HEK293 (cell line): ENCODE measurements at regions not wholly inside any gene's neighbourhood (a gene's known extent, or its start where the extent isn't known, plus 50 kb on each side); places are given as distances from the start of the nearest gene placed in this dataset.
A peak's percentile ranks its signal among the peaks of the same experiment; 100 is the strongest.

Source experiments
- CTCF ChIA-PET: fragments of 350-600 bp; formaldehyde crosslinking; extraction: SDS; loops from one replicate; lab custom pipeline; 2021; ENCODE audit warnings: antibody characterized with exemption; lab: Yijun Ruan, JAX
- POLR2A ChIA-PET: fragments of 300-600 bp; formaldehyde crosslinking; extraction: SDS; loops from one replicate; lab custom pipeline; 2020; ENCODE audit warnings: antibody characterized with exemption, inconsistent platforms; lab: Yijun Ruan, JAX
- H3K27ac ChIP-seq: fragments of 200-500 bp; sonication (Bioruptor generic); 2 replicates; pipeline ENCODE4 v1.5.1; 2014; ENCODE audit warnings: low read depth, low read length, control low read depth, inconsistent platforms; ENCODE audit errors: extremely low read depth
- H3K36me3 ChIP-seq, 2 experiments: fragments of 200-500 bp in 1 of 2; sonication (Bioruptor generic) in 1 of 2; 1 replicate in 1 of 2; 2 replicates in 1 of 2; pipeline ENCODE4 v1.5.1; 2014 to 2017; ENCODE audit warnings: inconsistent platforms in 2 of 2, low read length in 2 of 2; ENCODE audit not compliant: control insufficient read depth in 2 of 2, insufficient read depth in 1 of 2
- H3K4me1 ChIP-seq: fragments of 200-500 bp; sonication (Bioruptor generic); 2 replicates; pipeline ENCODE4 v1.5.1; 2014; ENCODE audit warnings: mild to moderate bottlenecking, low read length, inconsistent platforms; ENCODE audit not compliant: control insufficient read depth, insufficient read depth
- H3K4me3 ChIP-seq: 2 replicates; pipeline ENCODE4 v1.5.1; 2011; ENCODE audit warnings: low read depth, mild to moderate bottlenecking, control low read depth, low read length, moderate library complexity
- H3K9me3 ChIP-seq: fragments of 200-500 bp; sonication (Bioruptor generic); 2 replicates; pipeline ENCODE4 v1.5.1; 2014; ENCODE audit warnings: low read depth, low read length, inconsistent platforms; ENCODE audit not compliant: control insufficient read depth, insufficient read depth
- CTCF ChIP-seq: fragments of 450-650 bp; formaldehyde crosslinking; IDR thresholded peaks from 2 replicates; pipeline ENCODE4 v1.5.1; 2016; ENCODE audit warnings: missing biosample characterization, missing genetic modification characterization
- KLF1 ChIP-seq: fragments of 450-650 bp; formaldehyde crosslinking; IDR thresholded peaks from 2 replicates; pipeline ENCODE4 v1.5.1; 2016; ENCODE audit warnings: missing biosample characterization, missing genetic modification characterization
- KLF7 ChIP-seq: fragments of 450-650 bp; formaldehyde crosslinking; IDR thresholded peaks from 2 replicates; pipeline ENCODE4 v1.5.1; 2016; ENCODE audit warnings: missing biosample characterization, missing genetic modification characterization, borderline replicate concordance
- PRDM6 ChIP-seq: fragments of 450-650 bp; formaldehyde crosslinking; IDR thresholded peaks from 2 replicates; pipeline ENCODE4 v1.5.1; 2017; ENCODE audit warnings: missing biosample characterization, missing genetic modification characterization
- SCRT1 ChIP-seq: fragments of 450-650 bp; formaldehyde crosslinking; IDR thresholded peaks from 2 replicates; pipeline ENCODE4 v1.5.1; 2016; ENCODE audit warnings: missing biosample characterization, missing genetic modification characterization, borderline replicate concordance
- SCRT2 ChIP-seq: fragments of 450-650 bp; formaldehyde crosslinking; IDR thresholded peaks from 2 replicates; pipeline ENCODE4 v1.5.1; 2016; ENCODE audit warnings: missing biosample characterization, missing genetic modification characterization
- ZBTB48 ChIP-seq: fragments of 450-650 bp; formaldehyde crosslinking; IDR thresholded peaks from 2 replicates; pipeline ENCODE4 v1.5.1; 2016; ENCODE audit warnings: missing biosample characterization, missing genetic modification characterization
- ZNF114 ChIP-seq: fragments of 450-650 bp; formaldehyde crosslinking; IDR thresholded peaks from 2 replicates; pipeline ENCODE4 v1.5.0; 2017; ENCODE audit warnings: missing biosample characterization, missing genetic modification characterization
- ZNF169 ChIP-seq: fragments of 450-650 bp; formaldehyde crosslinking; IDR thresholded peaks from 2 replicates; pipeline ENCODE4 v1.5.1; 2016; ENCODE audit warnings: missing biosample characterization, missing genetic modification characterization
- ZNF175 ChIP-seq: fragments of 450-650 bp; formaldehyde crosslinking; IDR thresholded peaks from 2 replicates; pipeline ENCODE4 v1.5.1; 2016; ENCODE audit warnings: missing biosample characterization, missing genetic modification characterization
- ZNF354C ChIP-seq: fragments of 450-650 bp; formaldehyde crosslinking; IDR thresholded peaks from 2 replicates; pipeline ENCODE4 v1.5.1; 2016; ENCODE audit warnings: missing biosample characterization, missing genetic modification characterization, low read depth, borderline replicate concordance
- ZNF394 ChIP-seq: fragments of 450-650 bp; formaldehyde crosslinking; IDR thresholded peaks from 2 replicates; pipeline ENCODE4 v1.5.1; 2016; ENCODE audit warnings: missing biosample characterization, missing genetic modification characterization, mild to moderate bottlenecking, moderate library complexity, borderline replicate concordance
- ZNF514 ChIP-seq: fragments of 450-650 bp; formaldehyde crosslinking; IDR thresholded peaks from 2 replicates; pipeline ENCODE4 v1.5.1; 2016; ENCODE audit warnings: missing biosample characterization, missing genetic modification characterization
- ZNF518A ChIP-seq: fragments of 450-650 bp; formaldehyde crosslinking; conservative IDR thresholded peaks from 2 replicates; pipeline ENCODE4 v1.5.1; 2016; ENCODE audit warnings: low read depth, missing biosample characterization, missing genetic modification characterization
- ZNF610 ChIP-seq: fragments of 450-650 bp; formaldehyde crosslinking; IDR thresholded peaks from 2 replicates; pipeline ENCODE4 v1.5.1; 2016; ENCODE audit warnings: missing biosample characterization, missing genetic modification characterization, borderline replicate concordance
- TF ChIP-seq, protein P1 (sequence below): fragments of 450-650 bp; formaldehyde crosslinking; IDR thresholded peaks from 2 replicates; pipeline ENCODE4 v1.5.1; 2016; ENCODE audit warnings: missing biosample characterization, missing genetic modification characterization

DNA sequence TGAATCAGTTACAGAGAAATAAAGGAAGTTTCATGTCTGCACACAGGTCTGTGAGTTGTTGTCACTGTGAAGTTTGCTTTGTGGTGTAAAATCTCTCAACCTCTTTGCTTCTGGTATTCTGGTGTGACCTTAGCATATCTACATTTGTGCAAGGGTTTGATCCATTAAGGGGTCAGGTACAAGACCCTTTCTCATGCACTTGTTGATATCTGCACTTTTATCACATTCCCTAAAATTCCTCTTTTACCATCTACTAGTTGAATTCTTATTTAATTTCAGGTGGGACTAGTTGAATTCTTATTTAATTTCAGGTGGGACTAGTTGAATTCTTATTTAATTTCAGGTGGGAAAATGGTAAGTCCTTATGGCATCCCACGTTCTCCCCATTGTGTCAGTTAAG is 306.7 kb upstream of the ZNF608 start:
- Histone ChIP-seq H3K36me3 (no peaks in the 10 kb centered on the region), H3K9me3 (no peaks in the 10 kb centered on the region), H3K4me3 (no peak overlapping the region), H3K27ac (no peak overlapping the region), H3K4me1 (peaks cover 15% of the 10 kb centered on the region)
- CTCF ChIA-PET, result no interaction called here
- POLR2A ChIA-PET, result no interaction called here
- TF ChIP-seq ZBTB48, result 0 out of 2 replicates have a peak, but pooled peaks have one; percentile 16
- 0 out of 2 replicates have a peak, but pooled peaks have one; percentile 31 for TF ChIP-seq SCRT1 (tag by site-specific recombination)
- TF ChIP-seq SCRT2 (tag by site-specific recombination), result 0 out of 2 replicates have a peak, but pooled peaks have one; percentile 29
- TF ChIP-seq, protein P1, sequence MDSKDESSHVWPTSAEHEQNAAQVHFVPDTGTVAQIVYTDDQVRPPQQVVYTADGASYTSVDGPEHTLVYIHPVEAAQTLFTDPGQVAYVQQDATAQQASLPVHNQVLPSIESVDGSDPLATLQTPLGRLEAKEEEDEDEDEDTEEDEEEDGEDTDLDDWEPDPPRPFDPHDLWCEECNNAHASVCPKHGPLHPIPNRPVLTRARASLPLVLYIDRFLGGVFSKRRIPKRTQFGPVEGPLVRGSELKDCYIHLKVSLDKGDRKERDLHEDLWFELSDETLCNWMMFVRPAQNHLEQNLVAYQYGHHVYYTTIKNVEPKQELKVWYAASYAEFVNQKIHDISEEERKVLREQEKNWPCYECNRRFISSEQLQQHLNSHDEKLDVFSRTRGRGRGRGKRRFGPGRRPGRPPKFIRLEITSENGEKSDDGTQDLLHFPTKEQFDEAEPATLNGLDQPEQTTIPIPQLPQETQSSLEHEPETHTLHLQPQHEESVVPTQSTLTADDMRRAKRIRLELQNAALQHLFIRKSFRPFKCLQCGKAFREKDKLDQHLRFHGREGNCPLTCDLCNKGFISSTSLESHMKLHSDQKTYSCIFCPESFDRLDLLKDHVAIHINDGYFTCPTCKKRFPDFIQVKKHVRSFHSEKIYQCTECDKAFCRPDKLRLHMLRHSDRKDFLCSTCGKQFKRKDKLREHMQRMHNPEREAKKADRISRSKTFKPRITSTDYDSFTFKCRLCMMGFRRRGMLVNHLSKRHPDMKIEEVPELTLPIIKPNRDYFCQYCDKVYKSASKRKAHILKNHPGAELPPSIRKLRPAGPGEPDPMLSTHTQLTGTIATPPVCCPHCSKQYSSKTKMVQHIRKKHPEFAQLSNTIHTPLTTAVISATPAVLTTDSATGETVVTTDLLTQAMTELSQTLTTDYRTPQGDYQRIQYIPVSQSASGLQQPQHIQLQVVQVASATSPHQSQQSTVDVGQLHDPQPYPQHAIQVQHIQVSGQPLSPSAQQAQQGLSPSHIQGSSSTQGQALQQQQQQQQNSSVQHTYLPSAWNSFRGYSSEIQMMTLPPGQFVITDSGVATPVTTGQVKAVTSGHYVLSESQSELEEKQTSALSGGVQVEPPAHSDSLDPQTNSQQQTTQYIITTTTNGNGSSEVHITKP (tag by site-specific recombination), result no peak

DNA sequence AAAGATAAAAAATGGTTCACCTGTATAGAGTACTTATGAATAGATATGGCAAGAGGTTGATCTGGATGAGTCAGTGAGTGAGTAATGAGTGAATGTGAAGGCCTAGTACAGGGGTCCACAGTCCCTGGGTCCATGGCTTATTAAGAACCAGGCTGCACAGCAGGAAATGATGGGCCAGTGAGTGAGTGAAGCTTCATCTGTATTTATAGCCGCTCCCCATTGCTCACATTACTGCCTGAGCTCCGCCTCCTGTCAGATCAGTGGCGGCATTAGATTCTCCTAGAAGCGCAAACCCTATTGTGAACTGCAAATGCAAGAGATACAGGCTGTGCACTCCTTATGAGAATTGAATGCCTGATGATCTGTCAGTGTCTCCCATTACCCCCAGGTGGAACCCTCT is 307.7 kb upstream of the ZNF608 start:
- Histone ChIP-seq H3K4me1 (peaks cover 25% of the 10 kb centered on the region), H3K9me3 (no peaks in the 10 kb centered on the region), H3K4me3 (no peak overlapping the region), H3K36me3 (no peaks in the 10 kb centered on the region), H3K27ac (no peak overlapping the region)
- CTCF ChIA-PET, result no interaction called here
- POLR2A ChIA-PET, result no interaction called here
- no peak for TF ChIP-seq ZNF394 (tag by site-specific recombination)
- TF ChIP-seq ZNF610 (tag by site-specific recombination), result peak; percentile 98
- TF ChIP-seq KLF1 (tag by site-specific recombination), result no peak
- TF ChIP-seq ZNF169, result no peak
- no peak for TF ChIP-seq ZNF514
- TF ChIP-seq CTCF (tag by site-specific recombination), result peak; percentile 21; the same call in 1 of the 2 replicates
- no peak for TF ChIP-seq KLF7 (tag by site-specific recombination)

DNA sequence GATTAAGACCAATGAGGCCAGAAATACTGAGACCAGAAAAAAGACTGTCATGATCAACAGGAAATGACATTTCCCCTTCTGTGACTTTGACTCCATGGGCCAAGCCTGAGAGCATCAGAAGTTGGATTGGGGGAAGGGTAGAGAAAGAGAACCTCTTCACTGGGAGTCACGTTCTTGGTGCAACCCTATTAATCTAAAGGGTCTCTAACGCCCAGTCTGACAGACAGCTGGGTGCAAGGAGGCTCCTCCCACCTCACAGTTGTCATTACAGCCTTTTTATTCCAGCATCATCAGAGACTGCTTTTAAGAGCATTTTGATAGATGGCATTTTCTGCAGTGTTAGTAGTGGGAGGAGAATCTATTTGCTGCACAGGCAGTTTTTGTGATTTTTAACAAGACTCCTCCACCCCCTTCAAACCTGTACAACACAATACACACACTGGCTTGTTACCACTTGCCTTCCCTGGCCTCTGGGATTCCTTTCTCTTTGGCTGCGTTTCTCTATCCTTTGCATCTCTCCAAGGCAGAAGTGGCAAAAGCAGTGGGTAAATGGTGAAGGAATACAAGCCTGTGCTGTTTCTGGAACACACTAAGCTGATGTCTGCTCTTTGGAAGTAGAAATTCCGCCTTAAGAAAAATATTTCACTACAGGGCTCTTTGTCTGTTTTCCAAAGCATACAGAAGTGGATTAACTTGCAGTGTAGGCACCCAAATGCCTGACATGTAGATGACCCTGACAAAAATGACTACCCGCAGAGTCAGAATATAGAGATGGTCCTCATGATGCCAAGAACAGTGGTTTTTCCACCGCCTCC is 310.4 kb upstream of the ZNF608 start:
- Histone ChIP-seq H3K36me3 (no peaks in the 10 kb centered on the region), H3K9me3 (no peaks in the 10 kb centered on the region), H3K27ac (no peak overlapping the region), H3K4me1 (peaks cover 28% of the 10 kb centered on the region), H3K4me3 (no peak overlapping the region)
- CTCF ChIA-PET, result interaction anchor here (0.8 kb wide), 1 partner anchor 142 kb away, joined by 3 read pairs; no protein-coding TSS in a partner anchor
- POLR2A ChIA-PET, result no interaction called here
- TF ChIP-seq ZNF354C (tag by site-specific recombination) (no peak), ZNF518A (tag by site-specific recombination) (no peak), PRDM6 (peak; percentile 34; the same call in 1 of the 2 replicates), ZNF175 (tag by site-specific recombination) (no peak), ZNF114 (tag by site-specific recombination) (no peak)
